Mesothelial cell of epicardium (in vitro differentiated cells): ENCODE measurements at regions not wholly inside any gene's neighbourhood (a gene's known extent, or its start where the extent isn't known, plus 50 kb on each side); places are given as distances from the start of the nearest gene placed in this dataset.
"Not testable (repeated sequence)": the region's sequence is repeated elsewhere in the genome, so short reads cannot be mapped to it uniquely, and the experiment has no call there.

Experiments
- DNase-seq, 2 experiments: peaks; one replicate each; pipeline ENCODE4 v3.0.0; 2021; ENCODE audit warnings: low spot score in 2 of 2; ENCODE audit not compliant: unreplicated experiment in 2 of 2
- H3K27ac Mint-ChIP-seq: 2 replicates; pipeline ENCODE4 v1.8.0; 2021; ENCODE audit warnings: mixed read lengths
- H3K27me3 Mint-ChIP-seq: 2 replicates; pipeline ENCODE4 v1.8.0; 2021; ENCODE audit warnings: low read depth, mixed read lengths
- H3K36me3 Mint-ChIP-seq: 2 replicates; pipeline ENCODE4 v1.8.0; 2021; ENCODE audit warnings: mixed read lengths
- H3K4me1 Mint-ChIP-seq: 2 replicates; pipeline ENCODE4 v1.8.0; 2021; ENCODE audit warnings: mixed read lengths
- H3K4me3 Mint-ChIP-seq: 2 replicates; pipeline ENCODE4 v1.8.0; 2021; ENCODE audit warnings: mild to moderate bottlenecking, moderate library complexity, mixed read lengths
- H3K9me3 Mint-ChIP-seq: 2 replicates; pipeline ENCODE4 v1.8.0; 2021; ENCODE audit warnings: mixed read lengths
- CTCF ChIP-seq: fragments of 200-600 bp; sonication (generic); IDR thresholded peaks from one replicate; pipeline ENCODE4 v1.5.0; 2021; ENCODE audit warnings: antibody characterized with exemption; ENCODE audit not compliant: unreplicated experiment

GRCh38 chr7:120055300-120055699, 217.7 kb upstream of the KCND2 start:
- H3K9me3 Mint-ChIP-seq, result no peaks in the 10 kb centered on the region
- DNase-seq, result no peak
- no peaks in the 10 kb centered on the region for H3K27me3 Mint-ChIP-seq
- no peak overlapping the region for H3K27ac Mint-ChIP-seq
- peaks cover 16% of the 10 kb centered on the region for H3K4me1 Mint-ChIP-seq
- H3K36me3 Mint-ChIP-seq, result no peaks in the 10 kb centered on the region
- no peak for TF ChIP-seq CTCF
- no peak overlapping the region for H3K4me3 Mint-ChIP-seq

- Mint-ChIP-seq H3K4me1 (peaks cover 16% of the 10 kb centered on the region), H3K36me3 (no peaks in the 10 kb centered on the region)
- DNase-seq, result no peak
Observed at GRCh38 chr7:120056227-120056626, 216.7 kb upstream of the KCND2 start.

GRCh38 chr7:120059641-120060040, 213.3 kb upstream of the KCND2 start:
- Mint-ChIP-seq H3K4me1 (peaks cover 2% of the 10 kb centered on the region), H3K27ac (no peak overlapping the region), H3K9me3 (no peaks in the 10 kb centered on the region), H3K4me3 (no peak overlapping the region), H3K36me3 (no peaks in the 10 kb centered on the region), H3K27me3 (no peaks in the 10 kb centered on the region)
- no peak for TF ChIP-seq CTCF
- no peak for DNase-seq

More at GRCh38 chr7:120056227-120056626, 216.7 kb upstream of the KCND2 start:
- H3K27ac Mint-ChIP-seq, result no peak overlapping the region
- no peaks in the 10 kb centered on the region for H3K9me3 Mint-ChIP-seq
- no peak overlapping the region for H3K4me3 Mint-ChIP-seq
- no peak for TF ChIP-seq CTCF
- no peaks in the 10 kb centered on the region for H3K27me3 Mint-ChIP-seq

GRCh38 chr7:120060281-120060680, 212.7 kb upstream of the KCND2 start:
- Mint-ChIP-seq H3K27ac (no peak overlapping the region), H3K9me3 (no peaks in the 10 kb centered on the region), H3K27me3 (no peaks in the 10 kb centered on the region), H3K36me3 (no peaks in the 10 kb centered on the region), H3K4me1 (peaks cover 3% of the 10 kb centered on the region), H3K4me3 (no peak overlapping the region)
- no peak for DNase-seq
- TF ChIP-seq CTCF, result no peak

- no peak overlapping the region for H3K4me3 Mint-ChIP-seq
- DNase-seq, result no peak
- no peak for TF ChIP-seq CTCF
Observed at GRCh38 chr7:120060875-120061274, 212.1 kb upstream of the KCND2 start.

GRCh38 chr7:120064565-120064964, 208.4 kb upstream of the KCND2 start:
- Mint-ChIP-seq H3K36me3 (peaks cover 3% of the 10 kb centered on the region), H3K27me3 (no peaks in the 10 kb centered on the region), H3K4me1 (peaks cover 3% of the 10 kb centered on the region), H3K9me3 (peaks cover 23% of the 10 kb centered on the region), H3K4me3 (no peak overlapping the region), H3K27ac (no peak overlapping the region)
- no peak for TF ChIP-seq CTCF
- no peak for DNase-seq

More at GRCh38 chr7:120060875-120061274, 212.1 kb upstream of the KCND2 start:
- Mint-ChIP-seq H3K27me3 (no peaks in the 10 kb centered on the region), H3K4me1 (peaks cover 3% of the 10 kb centered on the region), H3K36me3 (no peaks in the 10 kb centered on the region), H3K9me3 (no peaks in the 10 kb centered on the region), H3K27ac (no peak overlapping the region)

GRCh38 chr7:120066898-120067297, 206.1 kb upstream of the KCND2 start:
- not testable (repeated sequence) for H3K27ac Mint-ChIP-seq

More at GRCh38 chr7:120066898-120067297, 206.1 kb upstream of the KCND2 start:
- not testable (repeated sequence) for DNase-seq, H3K4me3 Mint-ChIP-seq, H3K27me3 Mint-ChIP-seq, H3K4me1 Mint-ChIP-seq, H3K36me3 Mint-ChIP-seq
- H3K9me3 Mint-ChIP-seq, result peaks cover 31% of the 10 kb centered on the region
